Breast epithelium (tissue), 3 donors: ENCODE measurements at regions not wholly inside any gene's neighbourhood (a gene's known extent, or its start where the extent isn't known, plus 50 kb on each side); places are given as distances from the start of the nearest gene placed in this dataset.

Experiments used
- POLR2A ChIP-seq: fragments of 450-650 bp; IDR thresholded peaks from one replicate; pipeline ENCODE4 v1.6.1; 2016; ENCODE audit warnings: antibody characterized with exemption, mild to moderate bottlenecking, moderate library complexity
- POLR2AphosphoS5 ChIP-seq, 3 donors: sonication (generic); formaldehyde crosslinking; IDR thresholded peaks; one replicate each; pipeline ENCODE4 v1.6.1; 2017; ENCODE audit warnings: antibody characterized with exemption in 3 of 3
- TF ChIP-seq, protein P1 (sequence below), 3 donors: fragments of 450-650 bp; IDR thresholded peaks; one replicate each; pipeline ENCODE4 v1.5.1; 2016 to 2017; ENCODE audit warnings: antibody characterized with exemption in 3 of 3, mild to moderate bottlenecking in 3 of 3, moderate library complexity in 3 of 3

DNA sequence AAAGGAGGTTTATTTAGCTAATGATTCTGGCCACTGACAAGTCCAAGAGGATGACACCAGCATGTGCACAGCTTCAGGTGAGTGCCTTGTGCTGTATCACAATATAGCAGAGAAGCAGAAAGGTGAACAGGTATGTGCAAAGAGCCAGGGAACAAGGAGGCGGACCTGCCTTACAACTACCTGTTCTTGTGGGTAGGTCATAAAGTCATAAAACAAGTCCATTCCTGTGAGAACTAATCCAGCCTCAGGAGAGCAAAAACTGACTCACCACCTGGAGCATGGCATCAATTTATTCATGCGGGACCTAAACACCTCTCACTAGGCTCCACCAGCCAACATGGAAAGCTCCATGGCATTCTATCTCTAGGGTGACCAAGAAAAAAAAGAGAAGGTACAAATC is 234.2 kb downstream of the ASXL3 start:
- TF ChIP-seq, protein P1, sequence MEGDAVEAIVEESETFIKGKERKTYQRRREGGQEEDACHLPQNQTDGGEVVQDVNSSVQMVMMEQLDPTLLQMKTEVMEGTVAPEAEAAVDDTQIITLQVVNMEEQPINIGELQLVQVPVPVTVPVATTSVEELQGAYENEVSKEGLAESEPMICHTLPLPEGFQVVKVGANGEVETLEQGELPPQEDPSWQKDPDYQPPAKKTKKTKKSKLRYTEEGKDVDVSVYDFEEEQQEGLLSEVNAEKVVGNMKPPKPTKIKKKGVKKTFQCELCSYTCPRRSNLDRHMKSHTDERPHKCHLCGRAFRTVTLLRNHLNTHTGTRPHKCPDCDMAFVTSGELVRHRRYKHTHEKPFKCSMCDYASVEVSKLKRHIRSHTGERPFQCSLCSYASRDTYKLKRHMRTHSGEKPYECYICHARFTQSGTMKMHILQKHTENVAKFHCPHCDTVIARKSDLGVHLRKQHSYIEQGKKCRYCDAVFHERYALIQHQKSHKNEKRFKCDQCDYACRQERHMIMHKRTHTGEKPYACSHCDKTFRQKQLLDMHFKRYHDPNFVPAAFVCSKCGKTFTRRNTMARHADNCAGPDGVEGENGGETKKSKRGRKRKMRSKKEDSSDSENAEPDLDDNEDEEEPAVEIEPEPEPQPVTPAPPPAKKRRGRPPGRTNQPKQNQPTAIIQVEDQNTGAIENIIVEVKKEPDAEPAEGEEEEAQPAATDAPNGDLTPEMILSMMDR (IDR thresholded peaks at IDR 0.05) = no peak
- TF ChIP-seq POLR2A = no peak
- no peak for TF ChIP-seq POLR2AphosphoS5 (IDR thresholded peaks at IDR 0.05)
